OCI-LY1 (cell line): ENCODE measurements at regions not wholly inside any gene's neighbourhood (a gene's known extent, or its start where the extent isn't known, plus 50 kb on each side); places are given as distances from the start of the nearest gene placed in this dataset.

ENCODE experiments used
- H2AFZ ChIP-seq: fragments of 200-600 bp; sonication (generic), shearing (Covaris generic); 2 replicates; pipeline ENCODE4 v1.6.0; 2014; ENCODE audit warnings: antibody characterized with exemption, mild to moderate bottlenecking, low read length
- H3F3A ChIP-seq: fragments of 200-600 bp; sonication (generic), shearing (Covaris generic); 2 replicates; pipeline ENCODE4 v1.6.0; 2014; ENCODE audit warnings: mild to moderate bottlenecking, antibody characterized with exemption, low read length, moderate library complexity; ENCODE audit not compliant: insufficient read depth
- H3K27ac ChIP-seq: fragments of 200-600 bp; sonication (generic); 2 replicates; pipeline ENCODE4 v1.5.1; 2014; ENCODE audit warnings: low read length, mixed run types, mild to moderate bottlenecking, low read depth; ENCODE audit not compliant: poor library complexity, severe bottlenecking
- H3K27me3 ChIP-seq: fragments of 200-600 bp; sonication (generic); 2 replicates; pipeline ENCODE4 v1.6.0; 2014; ENCODE audit warnings: antibody characterized with exemption, mild to moderate bottlenecking, low read length, moderate library complexity; ENCODE audit not compliant: insufficient read depth
- H3K36me3 ChIP-seq: fragments of 200-600 bp; sonication (generic); 2 replicates; pipeline ENCODE4 v1.6.1; 2014; ENCODE audit warnings: mild to moderate bottlenecking, antibody characterized with exemption, low read length, moderate library complexity, mixed read lengths; ENCODE audit not compliant: insufficient read depth
- H3K4me1 ChIP-seq: fragments of 200-600 bp; sonication (generic); 2 replicates; pipeline ENCODE4 v1.5.1; 2014; ENCODE audit warnings: mild to moderate bottlenecking, low read length, moderate library complexity; ENCODE audit not compliant: insufficient read depth, severe bottlenecking
- H3K4me2 ChIP-seq: fragments of 200-600 bp; sonication (generic), shearing (Covaris generic); 2 replicates; pipeline ENCODE4 v1.6.1; 2014; ENCODE audit warnings: low read length
- H3K4me3 ChIP-seq: fragments of 200-600 bp; sonication (generic); 2 replicates; pipeline ENCODE4 v1.5.1; 2014; ENCODE audit warnings: low read length, low read depth, mild to moderate bottlenecking, mixed read lengths; ENCODE audit not compliant: poor library complexity, severe bottlenecking
- H3K79me2 ChIP-seq: fragments of 200-600 bp; shearing (Covaris generic); 2 replicates; pipeline ENCODE4 v1.6.1; 2016; ENCODE audit warnings: mixed run types, low read length, mixed read lengths; ENCODE audit not compliant: insufficient read depth
- H3K9ac ChIP-seq: fragments of 200-600 bp; sonication (generic), shearing (Covaris generic); 2 replicates; pipeline ENCODE4 v1.6.1; 2014; ENCODE audit warnings: mild to moderate bottlenecking, low read length, mixed read lengths
- H3K9me2 ChIP-seq: fragments of 200-600 bp; sonication (generic), shearing (Covaris generic); 2 replicates; pipeline ENCODE4 v1.6.1; 2014; ENCODE audit warnings: low read depth, mild to moderate bottlenecking, low read length, mixed read lengths
- H3K9me3 ChIP-seq: fragments of 200-600 bp; shearing (Covaris generic); 2 replicates; pipeline ENCODE4 v1.6.1; 2014; ENCODE audit warnings: low read length, mixed read lengths
- H4K20me1 ChIP-seq: fragments of 200-600 bp; sonication (generic), shearing (Covaris generic); 2 replicates; pipeline ENCODE4 v1.6.0; 2016; ENCODE audit warnings: mild to moderate bottlenecking, low read length; ENCODE audit not compliant: insufficient read depth
- CTCF ChIP-seq: fragments of 200-600 bp; sonication (generic), shearing (Covaris generic); IDR thresholded peaks from 2 replicates; pipeline ENCODE4 v1.5.1; 2017; ENCODE audit warnings: mild to moderate bottlenecking, antibody characterized with exemption, low read length, moderate library complexity, mixed read lengths
- EZH2 ChIP-seq: fragments of 200-600 bp; sonication (generic), shearing (Covaris generic); IDR thresholded peaks from 2 replicates; pipeline ENCODE4 v1.8.0; 2017; ENCODE audit warnings: borderline replicate concordance, mixed run types, mild to moderate bottlenecking, antibody characterized with exemption, low read length, moderate library complexity, mixed read lengths

- no peaks in the 10 kb centered on the region for H3F3A ChIP-seq
- no peaks in the 10 kb centered on the region for H3K4me1 ChIP-seq
- no peak for TF ChIP-seq EZH2
- TF ChIP-seq CTCF = no peak
- H3K36me3 ChIP-seq = no peaks in the 10 kb centered on the region
- no peaks in the 10 kb centered on the region for H3K27me3 ChIP-seq
- H4K20me1 ChIP-seq = no peaks in the 10 kb centered on the region
- H2AFZ ChIP-seq = no peak overlapping the region
- H3K9ac ChIP-seq = no peak overlapping the region
- no peak overlapping the region for H3K4me2 ChIP-seq
- no peak overlapping the region for H3K27ac ChIP-seq
- H3K4me3 ChIP-seq = no peak overlapping the region
- no peaks in the 10 kb centered on the region for H3K79me2 ChIP-seq
- no peaks in the 10 kb centered on the region for H3K9me2 ChIP-seq
- no peaks in the 10 kb centered on the region for H3K9me3 ChIP-seq
Measured at GRCh38 chr4:43316813-43317212, 424.3 kb downstream of the GRXCR1 start.

- Histone ChIP-seq H3F3A (no peaks in the 10 kb centered on the region), H3K4me3 (no peak overlapping the region), H3K27ac (no peak overlapping the region), H3K9me3 (no peaks in the 10 kb centered on the region), H3K79me2 (no peaks in the 10 kb centered on the region), H3K36me3 (no peaks in the 10 kb centered on the region), H2AFZ (no peak overlapping the region), H3K9ac (no peak overlapping the region), H4K20me1 (no peaks in the 10 kb centered on the region), H3K4me1 (no peaks in the 10 kb centered on the region), H3K4me2 (no peak overlapping the region), H3K27me3 (no peaks in the 10 kb centered on the region), H3K9me2 (no peaks in the 10 kb centered on the region)
- no peak for TF ChIP-seq CTCF
- no peak for TF ChIP-seq EZH2
Measured at GRCh38 chr4:43325220-43325967, 432.9 kb downstream of the GRXCR1 start.

GRCh38 chr4:43330288-43330687 lies 437.8 kb downstream of the GRXCR1 start:
- Histone ChIP-seq H3K9me3 (no peaks in the 10 kb centered on the region), H3K27ac (no peak overlapping the region), H3K4me2 (no peak overlapping the region), H2AFZ (no peak overlapping the region), H3K36me3 (no peaks in the 10 kb centered on the region), H3F3A (no peaks in the 10 kb centered on the region), H3K4me3 (no peak overlapping the region), H3K27me3 (no peaks in the 10 kb centered on the region), H3K9ac (no peak overlapping the region), H3K4me1 (no peaks in the 10 kb centered on the region), H4K20me1 (no peaks in the 10 kb centered on the region), H3K9me2 (no peaks in the 10 kb centered on the region), H3K79me2 (no peaks in the 10 kb centered on the region)
- no peak for TF ChIP-seq CTCF
- TF ChIP-seq EZH2 = no peak
